ENCODE measurements at regions not wholly inside any gene's neighbourhood (a gene's known extent, or its start where the extent isn't known, plus 50 kb on each side); places are given as distances from the start of the nearest gene placed in this dataset.

GRCh38 chr6:165722022-165722421, 59.0 kb upstream of the PDE10A start:
- TF ChIP-seq, protein P1, sequence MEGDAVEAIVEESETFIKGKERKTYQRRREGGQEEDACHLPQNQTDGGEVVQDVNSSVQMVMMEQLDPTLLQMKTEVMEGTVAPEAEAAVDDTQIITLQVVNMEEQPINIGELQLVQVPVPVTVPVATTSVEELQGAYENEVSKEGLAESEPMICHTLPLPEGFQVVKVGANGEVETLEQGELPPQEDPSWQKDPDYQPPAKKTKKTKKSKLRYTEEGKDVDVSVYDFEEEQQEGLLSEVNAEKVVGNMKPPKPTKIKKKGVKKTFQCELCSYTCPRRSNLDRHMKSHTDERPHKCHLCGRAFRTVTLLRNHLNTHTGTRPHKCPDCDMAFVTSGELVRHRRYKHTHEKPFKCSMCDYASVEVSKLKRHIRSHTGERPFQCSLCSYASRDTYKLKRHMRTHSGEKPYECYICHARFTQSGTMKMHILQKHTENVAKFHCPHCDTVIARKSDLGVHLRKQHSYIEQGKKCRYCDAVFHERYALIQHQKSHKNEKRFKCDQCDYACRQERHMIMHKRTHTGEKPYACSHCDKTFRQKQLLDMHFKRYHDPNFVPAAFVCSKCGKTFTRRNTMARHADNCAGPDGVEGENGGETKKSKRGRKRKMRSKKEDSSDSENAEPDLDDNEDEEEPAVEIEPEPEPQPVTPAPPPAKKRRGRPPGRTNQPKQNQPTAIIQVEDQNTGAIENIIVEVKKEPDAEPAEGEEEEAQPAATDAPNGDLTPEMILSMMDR (IDR thresholded peaks at IDR 0.05), result no peak
- no peak for TF ChIP-seq POLR2A (IDR thresholded peaks at IDR 0.05)
